HCT116 (cell line): ENCODE measurements at regions not wholly inside any gene's neighbourhood (a gene's known extent, or its start where the extent isn't known, plus 50 kb on each side); places are given as distances from the start of the nearest gene placed in this dataset.

Experiments
- POLR2A ChIP-seq: IDR thresholded peaks from 2 replicates; pipeline ENCODE4 v1.7.0; 2011; ENCODE audit warnings: borderline replicate concordance; ENCODE audit not compliant: insufficient read depth, insufficient read length; ENCODE audit errors: extremely low read depth
- TF ChIP-seq, protein P1 (sequence below), 3 experiments: fragments of 200-600 bp in 1 of 3; sonication (generic) in 1 of 3; IDR thresholded peaks in 2 of 3; conservative IDR thresholded peaks in 1 of 3; 2 replicates each; pipeline ENCODE4 v1.5.1; 2012 to 2017; ENCODE audit warnings: low read depth in 2 of 3, low read length in 2 of 3, antibody characterized with exemption in 1 of 3, borderline replicate concordance in 1 of 3, control low read depth in 1 of 3, mild to moderate bottlenecking in 1 of 3, mixed read lengths in 1 of 3, mixed run types in 1 of 3, moderate library complexity in 1 of 3; ENCODE audit not compliant: insufficient read depth in 1 of 3

DNA sequence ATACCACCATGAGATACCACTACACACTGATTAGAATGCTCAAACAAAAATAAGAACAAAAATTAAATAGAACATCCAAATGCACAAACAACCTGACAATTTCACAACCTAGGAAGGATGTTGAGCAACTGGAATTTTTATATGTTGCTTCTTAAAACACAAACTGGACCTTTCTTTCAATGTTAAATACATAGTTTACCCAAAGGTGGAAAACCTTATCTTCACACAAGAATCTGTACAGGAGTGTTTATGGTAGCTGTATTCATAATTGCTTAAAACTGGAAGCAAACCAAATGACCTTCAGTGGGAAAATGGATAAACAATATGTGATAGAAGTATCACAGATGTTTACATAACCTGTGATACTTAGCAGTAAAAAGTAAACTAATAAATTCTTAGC, 573.8 kb downstream of the MAGEB5 start:
- no peak for TF ChIP-seq POLR2A
- TF ChIP-seq, protein P1, sequence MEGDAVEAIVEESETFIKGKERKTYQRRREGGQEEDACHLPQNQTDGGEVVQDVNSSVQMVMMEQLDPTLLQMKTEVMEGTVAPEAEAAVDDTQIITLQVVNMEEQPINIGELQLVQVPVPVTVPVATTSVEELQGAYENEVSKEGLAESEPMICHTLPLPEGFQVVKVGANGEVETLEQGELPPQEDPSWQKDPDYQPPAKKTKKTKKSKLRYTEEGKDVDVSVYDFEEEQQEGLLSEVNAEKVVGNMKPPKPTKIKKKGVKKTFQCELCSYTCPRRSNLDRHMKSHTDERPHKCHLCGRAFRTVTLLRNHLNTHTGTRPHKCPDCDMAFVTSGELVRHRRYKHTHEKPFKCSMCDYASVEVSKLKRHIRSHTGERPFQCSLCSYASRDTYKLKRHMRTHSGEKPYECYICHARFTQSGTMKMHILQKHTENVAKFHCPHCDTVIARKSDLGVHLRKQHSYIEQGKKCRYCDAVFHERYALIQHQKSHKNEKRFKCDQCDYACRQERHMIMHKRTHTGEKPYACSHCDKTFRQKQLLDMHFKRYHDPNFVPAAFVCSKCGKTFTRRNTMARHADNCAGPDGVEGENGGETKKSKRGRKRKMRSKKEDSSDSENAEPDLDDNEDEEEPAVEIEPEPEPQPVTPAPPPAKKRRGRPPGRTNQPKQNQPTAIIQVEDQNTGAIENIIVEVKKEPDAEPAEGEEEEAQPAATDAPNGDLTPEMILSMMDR (IDR thresholded peaks at IDR 0.05 in 2 of 3, conservative IDR thresholded peaks at IDR 0.05 in 1 of 3; ENCODE audit: borderline replicate concordance in 1 of 3, insufficient read depth in 1 of 3, low read depth in 2 of 3, low read length in 2 of 3) = no peak
